ENCODE measurements at regions not wholly inside any gene's neighbourhood (a gene's known extent, or its start where the extent isn't known, plus 50 kb on each side); places are given as distances from the start of the nearest gene placed in this dataset.

- Mint-ChIP-seq H3K27me3 (ENCODE audit: insufficient read depth, low read depth, poor library complexity) (peaks cover 3% of the 10 kb centered on the region), H3K36me3 (ENCODE audit: low read depth) (no peaks in the 10 kb centered on the region), H3K4me1 (peaks cover 12% of the 10 kb centered on the region), H3K27ac (no peak overlapping the region; the same call in 1 of the 2 replicates), H3K4me3 (no peak overlapping the region), H3K9me3 (no peaks in the 10 kb centered on the region)
- H3K4me3 ChIP-seq, result no peak overlapping the region
- ATAC-seq (peak; percentile 36; the same call in 1 of the 3 replicates), DNase-seq (ENCODE audit: low spot score) (no peak)
- no peaks in the 10 kb centered on the region for H3K36me3 ChIP-seq (ENCODE audit: insufficient read depth)
- no peak overlapping the region for H3K27ac ChIP-seq (ENCODE audit: low read depth)
- no peaks in the 10 kb centered on the region for H3K79me2 ChIP-seq (replicated peaks; ENCODE audit: insufficient read depth)
- no peaks in the 10 kb centered on the region for H3K27me3 ChIP-seq (ENCODE audit: insufficient read depth)
- H2AFZ ChIP-seq, result peak overlapping the region; percentile 67
- no peaks in the 10 kb centered on the region for H3F3A ChIP-seq (replicated peaks; ENCODE audit: low read depth)
- no peaks in the 10 kb centered on the region for H3K9me2 ChIP-seq (ENCODE audit: insufficient read depth)
- no peak overlapping the region for H3K4me2 ChIP-seq
- TF ChIP-seq EZH2 (IDR thresholded peaks at IDR 0.05; ENCODE audit: low read depth, unreplicated experiment) (no peak), ZNF331 (CRISPR knock-in tag; IDR thresholded peaks at IDR 0.05; ENCODE audit: low read depth) (no peak), ZNF114 (CRISPR knock-in tag; IDR thresholded peaks at IDR 0.05) (no peak), JUNB (IDR thresholded peaks at IDR 0.05; ENCODE audit: unreplicated experiment) (no peak)
- peaks cover 9% of the 10 kb centered on the region for H3K4me1 ChIP-seq (ENCODE audit: insufficient read depth)
- H4K20me1 ChIP-seq (replicated peaks; ENCODE audit: insufficient read depth), result no peaks in the 10 kb centered on the region
Measured at GRCh38 chr1:236342403-236343245, 51.5 kb upstream of the EDARADD start.

GRCh38 chr1:236341298-236341697 is 52.8 kb upstream of the EDARADD start:
- Histone ChIP-seq H4K20me1 (replicated peaks; ENCODE audit: insufficient read depth) (no peaks in the 10 kb centered on the region), H3K79me2 (replicated peaks; ENCODE audit: insufficient read depth) (no peaks in the 10 kb centered on the region), H3K4me1 (ENCODE audit: insufficient read depth) (peaks cover 9% of the 10 kb centered on the region), H3K9me2 (ENCODE audit: insufficient read depth) (no peaks in the 10 kb centered on the region), H3K27ac (ENCODE audit: low read depth) (no peak overlapping the region), H3F3A (replicated peaks; ENCODE audit: low read depth) (no peaks in the 10 kb centered on the region), H3K36me3 (ENCODE audit: insufficient read depth) (no peaks in the 10 kb centered on the region), H3K4me2 (no peak overlapping the region), H3K27me3 (ENCODE audit: insufficient read depth) (no peaks in the 10 kb centered on the region), H2AFZ (no peak overlapping the region), H3K4me3 (no peak overlapping the region)
- no peak overlapping the region for H3K4me3 Mint-ChIP-seq
- H3K27ac Mint-ChIP-seq, result no peak overlapping the region
- H3K36me3 Mint-ChIP-seq (ENCODE audit: low read depth), result no peaks in the 10 kb centered on the region
- H3K4me1 Mint-ChIP-seq, result peaks cover 12% of the 10 kb centered on the region
- ATAC-seq (no peak), DNase-seq (ENCODE audit: low spot score) (no peak)
- H3K9me3 Mint-ChIP-seq, result no peaks in the 10 kb centered on the region
- H3K27me3 Mint-ChIP-seq (ENCODE audit: insufficient read depth, low read depth, poor library complexity), result peaks cover 3% of the 10 kb centered on the region
- TF ChIP-seq CTCF (conservative IDR thresholded peaks at IDR 0.05; ENCODE audit: low read depth in 2 of 2) (no peak), EZH2 (IDR thresholded peaks at IDR 0.05; ENCODE audit: low read depth, unreplicated experiment) (no peak), ZNF331 (CRISPR knock-in tag; IDR thresholded peaks at IDR 0.05; ENCODE audit: low read depth) (no peak), NANOG (IDR thresholded peaks at IDR 0.05; ENCODE audit: borderline replicate concordance) (no peak), POLR2AphosphoS5 (IDR thresholded peaks at IDR 0.05; ENCODE audit: low read depth) (no peak), EZH2phosphoT487 (IDR thresholded peaks at IDR 0.05; ENCODE audit: unreplicated experiment) (no peak), CREB1 (CRISPR knock-in tag; IDR thresholded peaks at IDR 0.05; ENCODE audit: low read depth) (no peak), ETS1 (IDR thresholded peaks at IDR 0.05) (no peak), STAT1 (IDR thresholded peaks at IDR 0.05; ENCODE audit: unreplicated experiment) (no peak), ZNF114 (CRISPR knock-in tag; IDR thresholded peaks at IDR 0.05) (no peak), JUNB (IDR thresholded peaks at IDR 0.05; ENCODE audit: unreplicated experiment) (no peak), REST (IDR thresholded peaks at IDR 0.05; ENCODE audit: unreplicated experiment) (no peak)
